Suppressor macrophage (primary cell): ENCODE measurements at regions not wholly inside any gene's neighbourhood (a gene's known extent, or its start where the extent isn't known, plus 50 kb on each side); places are given as distances from the start of the nearest gene placed in this dataset.

Experiments
- DNase-seq, 4 experiments: peaks; one replicate each; pipeline ENCODE4 v3.0.0-alpha.2; 2020 to 2022

- no peak for DNase-seq
These were observed 160.0 kb downstream of the NDUFA10 start for GRCh38 chr2:239865059-239865639.

GRCh38 chr2:239864247-239865058 lies 160.7 kb downstream of the NDUFA10 start:
- DNase-seq = no peak

GRCh38 chr2:239862613-239863012 lies 162.5 kb downstream of the NDUFA10 start:
- no peak for DNase-seq

GRCh38 chr2:239858179-239858578 lies 167.0 kb downstream of the NDUFA10 start:
- DNase-seq = no peak

GRCh38 chr2:239857591-239857990 lies 167.6 kb downstream of the NDUFA10 start:
- DNase-seq = no peak

GRCh38 chr2:239856620-239857285 lies 168.4 kb downstream of the NDUFA10 start:
- DNase-seq = no peak

- DNase-seq = no peak
These were observed 169.1 kb downstream of the NDUFA10 start for GRCh38 chr2:239855863-239856587.

- DNase-seq = no peak
These were observed 170.5 kb downstream of the NDUFA10 start for GRCh38 chr2:239854596-239854995.

GRCh38 chr2:239853706-239854327 lies 171.3 kb downstream of the NDUFA10 start:
- DNase-seq = no peak

GRCh38 chr2:239853121-239853520 lies 172.0 kb downstream of the NDUFA10 start:
- no peak for DNase-seq

GRCh38 chr2:239852272-239852671 lies 172.9 kb downstream of the NDUFA10 start:
- no peak for DNase-seq

GRCh38 chr2:239846789-239847676 lies 178.1 kb downstream of the NDUFA10 start:
- no peak for DNase-seq

GRCh38 chr2:239845968-239846367 lies 179.2 kb downstream of the NDUFA10 start:
- DNase-seq = no peak

GRCh38 chr2:239839306-239839705 lies 185.8 kb downstream of the NDUFA10 start:
- DNase-seq = no peak

GRCh38 chr2:239836021-239836765 lies 188.9 kb downstream of the NDUFA10 start:
- no peak for DNase-seq

- DNase-seq = no peak
These were observed 190.1 kb downstream of the NDUFA10 start for GRCh38 chr2:239835056-239835455.

- DNase-seq = no peak
These were observed 191.0 kb downstream of the NDUFA10 start for GRCh38 chr2:239834143-239834542.

GRCh38 chr2:239833269-239834109 lies 191.7 kb downstream of the NDUFA10 start:
- DNase-seq = no peak

GRCh38 chr2:239832490-239833268 lies 192.5 kb downstream of the NDUFA10 start:
- DNase-seq = no peak
